ACC112 (cell line): ENCODE measurements at regions not wholly inside any gene's neighbourhood (a gene's known extent, or its start where the extent isn't known, plus 50 kb on each side); places are given as distances from the start of the nearest gene placed in this dataset.

Source experiments
- H2AFZ ChIP-seq: fragments of 200-600 bp; sonication (generic); one replicate; pipeline ENCODE4 v1.6.0; 2017; ENCODE audit warnings: antibody characterized with exemption, low read length; ENCODE audit not compliant: unreplicated experiment
- H3K27ac ChIP-seq: fragments of 200-600 bp; sonication (generic); 2 replicates; pipeline ENCODE4 v1.5.1; 2014; ENCODE audit warnings: low read depth, mild to moderate bottlenecking, antibody characterized with exemption, low read length, moderate library complexity
- H3K27me3 ChIP-seq: fragments of 200-600 bp; sonication (generic); 2 replicates; pipeline ENCODE4 v1.6.1; 2014; ENCODE audit warnings: mild to moderate bottlenecking, antibody characterized with exemption, low read length, moderate library complexity, mixed read lengths; ENCODE audit not compliant: insufficient read depth
- H3K36me3 ChIP-seq: fragments of 200-600 bp; sonication (generic); 2 replicates; pipeline ENCODE4 v1.6.1; 2016; ENCODE audit warnings: mild to moderate bottlenecking, antibody characterized with exemption, low read length, moderate library complexity, mixed read lengths; ENCODE audit not compliant: insufficient read depth
- H3K4me1 ChIP-seq: fragments of 200-600 bp; sonication (generic); one replicate; pipeline ENCODE4 v1.6.1; 2016; ENCODE audit warnings: low read length, mixed read lengths; ENCODE audit not compliant: insufficient read depth, unreplicated experiment, control insufficient read depth
- H3K4me3 ChIP-seq: fragments of 200-600 bp; sonication (generic); 2 replicates; pipeline ENCODE4 v1.5.1; 2014; ENCODE audit warnings: mild to moderate bottlenecking, low read depth, low read length
- H3K79me2 ChIP-seq: fragments of 200-600 bp; sonication (generic); one replicate; pipeline ENCODE4 v1.6.0; 2016; ENCODE audit warnings: low read length; ENCODE audit not compliant: control insufficient read depth, unreplicated experiment, insufficient read depth

GRCh38 chr5:68576805-68577204 lies 361.2 kb downstream of the PIK3R1 start:
- Histone ChIP-seq H3K36me3 (no peaks in the 10 kb centered on the region), H3K27me3 (no peaks in the 10 kb centered on the region), H3K4me3 (no peak overlapping the region), H3K79me2 (no peaks in the 10 kb centered on the region), H3K4me1 (no peaks in the 10 kb centered on the region), H2AFZ (no peak overlapping the region), H3K27ac (no peak overlapping the region)

- H2AFZ ChIP-seq = no peak overlapping the region
Measured at GRCh38 chr5:68582284-68582683, 366.7 kb downstream of the PIK3R1 start.

GRCh38 chr5:68587171-68587570 lies 371.6 kb downstream of the PIK3R1 start:
- H3K27ac ChIP-seq = no peak overlapping the region
- no peaks in the 10 kb centered on the region for H3K36me3 ChIP-seq
- H3K79me2 ChIP-seq = no peaks in the 10 kb centered on the region
- no peak overlapping the region for H3K4me3 ChIP-seq
- no peaks in the 10 kb centered on the region for H3K27me3 ChIP-seq
- no peak overlapping the region for H2AFZ ChIP-seq
- no peaks in the 10 kb centered on the region for H3K4me1 ChIP-seq

More at GRCh38 chr5:68582284-68582683, 366.7 kb downstream of the PIK3R1 start:
- Histone ChIP-seq H3K27ac (no peak overlapping the region), H3K4me3 (no peak overlapping the region), H3K4me1 (no peaks in the 10 kb centered on the region), H3K36me3 (no peaks in the 10 kb centered on the region), H3K27me3 (no peaks in the 10 kb centered on the region), H3K79me2 (no peaks in the 10 kb centered on the region)

- Histone ChIP-seq H3K4me1 (no peaks in the 10 kb centered on the region), H3K27ac (no peak overlapping the region), H3K79me2 (no peaks in the 10 kb centered on the region), H3K36me3 (no peaks in the 10 kb centered on the region), H2AFZ (no peak overlapping the region), H3K27me3 (no peaks in the 10 kb centered on the region), H3K4me3 (no peak overlapping the region)
Measured at GRCh38 chr5:68591850-68592249, 376.3 kb downstream of the PIK3R1 start.

- Histone ChIP-seq H3K79me2 (no peaks in the 10 kb centered on the region), H3K27ac (no peak overlapping the region), H3K4me1 (no peaks in the 10 kb centered on the region), H3K27me3 (no peaks in the 10 kb centered on the region), H3K36me3 (no peaks in the 10 kb centered on the region), H3K4me3 (no peak overlapping the region), H2AFZ (no peak overlapping the region)
Measured at GRCh38 chr5:68592351-68592750, 376.8 kb downstream of the PIK3R1 start.

GRCh38 chr5:68593211-68593671 lies 377.7 kb downstream of the PIK3R1 start:
- Histone ChIP-seq H2AFZ (no peak overlapping the region), H3K27ac (no peak overlapping the region), H3K36me3 (no peaks in the 10 kb centered on the region), H3K4me3 (no peak overlapping the region), H3K27me3 (no peaks in the 10 kb centered on the region), H3K79me2 (no peaks in the 10 kb centered on the region), H3K4me1 (no peaks in the 10 kb centered on the region)

GRCh38 chr5:68612972-68613371 lies 397.4 kb downstream of the PIK3R1 start:
- Histone ChIP-seq H2AFZ (no peak overlapping the region), H3K27me3 (no peaks in the 10 kb centered on the region), H3K27ac (no peak overlapping the region), H3K79me2 (no peaks in the 10 kb centered on the region), H3K4me3 (no peak overlapping the region), H3K4me1 (no peaks in the 10 kb centered on the region), H3K36me3 (no peaks in the 10 kb centered on the region)

GRCh38 chr5:68618501-68618900 lies 402.9 kb downstream of the PIK3R1 start:
- no peak overlapping the region for H3K27ac ChIP-seq
- H2AFZ ChIP-seq = no peak overlapping the region
- H3K27me3 ChIP-seq = peaks cover 21% of the 10 kb centered on the region; the same call in 1 of the 2 replicates
- no peak overlapping the region for H3K4me3 ChIP-seq
- H3K36me3 ChIP-seq = no peaks in the 10 kb centered on the region
- no peaks in the 10 kb centered on the region for H3K4me1 ChIP-seq
- no peaks in the 10 kb centered on the region for H3K79me2 ChIP-seq

GRCh38 chr5:68627001-68627400 lies 411.4 kb downstream of the PIK3R1 start:
- no peak overlapping the region for H3K4me3 ChIP-seq
- no peaks in the 10 kb centered on the region for H3K4me1 ChIP-seq
- peaks cover 6% of the 10 kb centered on the region; the same call in 1 of the 2 replicates for H3K27me3 ChIP-seq
- no peak overlapping the region for H3K27ac ChIP-seq
- no peaks in the 10 kb centered on the region for H3K36me3 ChIP-seq
- no peaks in the 10 kb centered on the region for H3K79me2 ChIP-seq
- no peak overlapping the region for H2AFZ ChIP-seq

GRCh38 chr5:68628082-68628814 lies 412.7 kb downstream of the PIK3R1 start:
- Histone ChIP-seq H3K79me2 (no peaks in the 10 kb centered on the region), H2AFZ (no peak overlapping the region), H3K27me3 (no peaks in the 10 kb centered on the region), H3K36me3 (no peaks in the 10 kb centered on the region), H3K4me3 (no peak overlapping the region), H3K4me1 (no peaks in the 10 kb centered on the region), H3K27ac (no peak overlapping the region)

- no peaks in the 10 kb centered on the region for H3K79me2 ChIP-seq
- no peak overlapping the region for H3K27ac ChIP-seq
- H3K27me3 ChIP-seq = no peaks in the 10 kb centered on the region
- H3K4me1 ChIP-seq = no peaks in the 10 kb centered on the region
- no peak overlapping the region for H2AFZ ChIP-seq
- H3K4me3 ChIP-seq = no peak overlapping the region
- no peaks in the 10 kb centered on the region for H3K36me3 ChIP-seq
Measured at GRCh38 chr5:68630354-68630753, 414.8 kb downstream of the PIK3R1 start.
